Neuronal stem cell (in vitro differentiated cells): ENCODE measurements at regions not wholly inside any gene's neighbourhood (a gene's known extent, or its start where the extent isn't known, plus 50 kb on each side); places are given as distances from the start of the nearest gene placed in this dataset.

Experiments used
- DNase-seq: peaks from one replicate; pipeline ENCODE4 v3.0.0-alpha.2; 2013; ENCODE audit warnings: low spot score
- H2AFZ ChIP-seq: one replicate; pipeline ENCODE4 v1.6.1; 2013; ENCODE audit warnings: mild to moderate bottlenecking, low read length, inconsistent platforms
- H2AK5ac ChIP-seq: 2 replicates; pipeline ENCODE4 v1.6.1; 2013; ENCODE audit warnings: low read depth, mild to moderate bottlenecking, inconsistent platforms, low read length, moderate library complexity, mixed read lengths
- H2BK120ac ChIP-seq: 2 replicates; pipeline ENCODE4 v1.6.1; 2013; ENCODE audit warnings: low read depth, mild to moderate bottlenecking, inconsistent platforms, low read length, moderate library complexity, mixed read lengths
- H2BK12ac ChIP-seq: one replicate; pipeline ENCODE4 v1.6.1; 2013; ENCODE audit warnings: low read length, inconsistent platforms
- H2BK15ac ChIP-seq: 2 replicates; pipeline ENCODE4 v1.6.1; 2013; ENCODE audit warnings: mild to moderate bottlenecking, low read length, inconsistent platforms, mixed read lengths
- H2BK5ac ChIP-seq: one replicate; pipeline ENCODE4 v1.6.1; 2013; ENCODE audit warnings: inconsistent platforms, mild to moderate bottlenecking, low read length, moderate library complexity
- H3K14ac ChIP-seq: one replicate; pipeline ENCODE4 v1.6.1; 2013; ENCODE audit warnings: low read length, inconsistent platforms
- H3K18ac ChIP-seq: 2 replicates; pipeline ENCODE4 v1.6.1; 2013; ENCODE audit warnings: low read length, inconsistent platforms
- H3K23ac ChIP-seq: 2 replicates; pipeline ENCODE4 v1.6.1; 2013; ENCODE audit warnings: low read depth, mild to moderate bottlenecking, mixed read lengths, low read length, inconsistent platforms; ENCODE audit not compliant: poor library complexity
- H3K27ac ChIP-seq: replicated peaks from 3 replicates; pipeline ENCODE4 v1.5.1; 2013; ENCODE audit warnings: low read length, inconsistent platforms
- H3K27me3 ChIP-seq, 3 experiments: 2 replicates each; pipeline ENCODE4 v1.6.1; 2013; ENCODE audit warnings: low read length in 3 of 3, mild to moderate bottlenecking in 2 of 3, inconsistent platforms in 1 of 3, low read depth in 1 of 3, mixed read lengths in 1 of 3, moderate library complexity in 1 of 3; ENCODE audit not compliant: control insufficient read depth in 3 of 3, insufficient read depth in 3 of 3
- H3K36me3 ChIP-seq, 2 donors: replicated peaks in 1 of 2; 2 replicates each; pipeline ENCODE4 v1.6.1; 2013; ENCODE audit warnings: low read length in 2 of 2; ENCODE audit not compliant: control insufficient read depth in 2 of 2, insufficient read depth in 2 of 2
- H3K4ac ChIP-seq: 2 replicates; pipeline ENCODE4 v1.6.1; 2013; ENCODE audit warnings: inconsistent platforms, mild to moderate bottlenecking, low read length, moderate library complexity
- H3K4me1 ChIP-seq, 2 donors: 1 replicate in 1 of 2; 2 replicates in 1 of 2; pipeline ENCODE4 v1.6.1; 2013; ENCODE audit warnings: low read length in 2 of 2, low read depth in 1 of 2; ENCODE audit not compliant: control insufficient read depth in 2 of 2, insufficient read depth in 1 of 2
- H3K4me2 ChIP-seq: one replicate; pipeline ENCODE4 v1.6.1; 2013; ENCODE audit warnings: mild to moderate bottlenecking, low read length, inconsistent platforms; ENCODE audit not compliant: insufficient read depth, poor library complexity, severe bottlenecking
- H3K4me3 ChIP-seq, 2 donors: 2 replicates each; pipeline ENCODE4 v1.5.1; 2013; ENCODE audit warnings: low read length in 2 of 2, mild to moderate bottlenecking in 2 of 2, inconsistent platforms in 1 of 2, moderate library complexity in 1 of 2
- H3K79me1 ChIP-seq: one replicate; pipeline ENCODE4 v1.6.1; 2013; ENCODE audit warnings: low read depth, mild to moderate bottlenecking, inconsistent platforms, low read length, moderate library complexity
- H3K9ac ChIP-seq: one replicate; pipeline ENCODE4 v1.6.1; 2013; ENCODE audit warnings: mild to moderate bottlenecking, low read depth, low read length, inconsistent platforms; ENCODE audit not compliant: poor library complexity
- H3K9me3 ChIP-seq, 2 donors: replicated peaks in 1 of 2; 2 replicates each; pipeline versions ENCODE3 to v1.6.1; 2013; ENCODE audit warnings: low read length in 2 of 2, mild to moderate bottlenecking in 2 of 2, inconsistent platforms in 1 of 2, low read depth in 1 of 2, mixed read lengths in 1 of 2, moderate library complexity in 1 of 2; ENCODE audit not compliant: control insufficient read depth in 2 of 2, insufficient read depth in 1 of 2
- H4K8ac ChIP-seq: one replicate; pipeline ENCODE4 v1.6.1; 2013; ENCODE audit warnings: low read depth, mild to moderate bottlenecking, inconsistent platforms, low read length, moderate library complexity
- H4K91ac ChIP-seq: one replicate; pipeline ENCODE4 v1.6.1; 2013; ENCODE audit warnings: low read length, low read depth, mild to moderate bottlenecking, inconsistent platforms; ENCODE audit not compliant: poor library complexity
- WGBS, 2 donors: extraction: QIAGEN DNeasy Blood & Tissue Kit; methylation state at CpG; one replicate each; pipeline ENCODE4 v1.1.7; 2013; ENCODE audit warnings: missing lambda C conversion rate in 2 of 2, mixed read lengths in 1 of 2; ENCODE audit not compliant: insufficient read length in 2 of 2, insufficient replicate concordance in 1 of 2; ENCODE audit errors: extremely low coverage in 2 of 2; 5-methylcytosine and 5-hydroxymethylcytosine counted together

- H3K36me3 ChIP-seq: no peaks in the 10 kb centered on the region
- DNase-seq: no peak
- H3K79me1 ChIP-seq: no peaks in the 10 kb centered on the region
- H2BK120ac ChIP-seq: no peak overlapping the region
- no peak overlapping the region for H3K4me2 ChIP-seq
- no peaks in the 10 kb centered on the region for H3K27me3 ChIP-seq
- H3K4ac ChIP-seq: no peak overlapping the region
- H2BK15ac ChIP-seq: no peak overlapping the region
- H3K4me3 ChIP-seq: no peak overlapping the region
- H2BK12ac ChIP-seq: no peak overlapping the region
- no peak overlapping the region for H3K14ac ChIP-seq
- H2AFZ ChIP-seq: no peak overlapping the region
- no peak overlapping the region for H3K27ac ChIP-seq
- no CpG with 5 or more reads among the region's 1 CpG for WGBS, 2 donors
- H3K9ac ChIP-seq: no peak overlapping the region
- no peak overlapping the region for H2BK5ac ChIP-seq
- no peak overlapping the region for H3K23ac ChIP-seq
- no peaks in the 10 kb centered on the region for H3K9me3 ChIP-seq
- no peak overlapping the region for H4K91ac ChIP-seq
- H2AK5ac ChIP-seq: no peak overlapping the region
- peaks cover 2 to 9% of the 10 kb centered on the region in 2 donors for H3K4me1 ChIP-seq
- H3K18ac ChIP-seq: no peak overlapping the region
- H4K8ac ChIP-seq: no peak overlapping the region
These were observed 425.4 kb downstream of the ETS1 start for GRCh38 chr11:128161994-128162393.

GRCh38 chr11:128161436-128161835, 425.9 kb downstream of the ETS1 start:
- peaks cover 2 to 13% of the 10 kb centered on the region in 2 donors for H3K4me1 ChIP-seq
- H3K4me2 ChIP-seq: no peak overlapping the region

GRCh38 chr11:128158860-128159259, 428.5 kb downstream of the ETS1 start:
- WGBS, 2 donors: no CpG with 5 or more reads among the region's 4 CpGs
- Histone ChIP-seq H2BK120ac (no peak overlapping the region), H3K14ac (no peak overlapping the region), H4K8ac (no peak overlapping the region), H3K4me3 (no peak overlapping the region), H3K36me3 (no peaks in the 10 kb centered on the region), H2BK15ac (no peak overlapping the region), H4K91ac (no peak overlapping the region), H3K9me3 (no peaks in the 10 kb centered on the region), H3K4me2 (no peak overlapping the region), H3K4me1 (peaks cover 4 to 10% of the 10 kb centered on the region in 2 donors), H2AK5ac (no peak overlapping the region), H3K27ac (no peak overlapping the region), H2AFZ (no peak overlapping the region), H3K18ac (no peak overlapping the region), H2BK5ac (no peak overlapping the region), H3K27me3 (no peaks in the 10 kb centered on the region), H3K9ac (no peak overlapping the region), H3K4ac (no peak overlapping the region), H2BK12ac (no peak overlapping the region), H3K23ac (no peak overlapping the region), H3K79me1 (no peaks in the 10 kb centered on the region)
- no peak for DNase-seq

More at GRCh38 chr11:128161436-128161835, 425.9 kb downstream of the ETS1 start:
- no peak overlapping the region for H2BK5ac ChIP-seq
- H4K8ac ChIP-seq: no peak overlapping the region
- H3K4me3 ChIP-seq: no peak overlapping the region
- no peak overlapping the region for H3K27ac ChIP-seq
- H3K18ac ChIP-seq: no peak overlapping the region
- no peak overlapping the region for H2BK120ac ChIP-seq
- H3K4ac ChIP-seq: no peak overlapping the region
- H3K14ac ChIP-seq: no peak overlapping the region
- no CpG with 5 or more reads among the region's 1 CpG for WGBS, 2 donors
- H2BK12ac ChIP-seq: no peak overlapping the region
- no peak overlapping the region for H2AFZ ChIP-seq
- no peak overlapping the region for H2BK15ac ChIP-seq
- DNase-seq: no peak
- no peak overlapping the region for H2AK5ac ChIP-seq
- no peak overlapping the region for H3K23ac ChIP-seq
- H3K36me3 ChIP-seq: no peaks in the 10 kb centered on the region
- H3K9me3 ChIP-seq: no peaks in the 10 kb centered on the region
- H3K9ac ChIP-seq: no peak overlapping the region
- H4K91ac ChIP-seq: no peak overlapping the region
- no peaks in the 10 kb centered on the region for H3K79me1 ChIP-seq
- H3K27me3 ChIP-seq: no peaks in the 10 kb centered on the region

DNA sequence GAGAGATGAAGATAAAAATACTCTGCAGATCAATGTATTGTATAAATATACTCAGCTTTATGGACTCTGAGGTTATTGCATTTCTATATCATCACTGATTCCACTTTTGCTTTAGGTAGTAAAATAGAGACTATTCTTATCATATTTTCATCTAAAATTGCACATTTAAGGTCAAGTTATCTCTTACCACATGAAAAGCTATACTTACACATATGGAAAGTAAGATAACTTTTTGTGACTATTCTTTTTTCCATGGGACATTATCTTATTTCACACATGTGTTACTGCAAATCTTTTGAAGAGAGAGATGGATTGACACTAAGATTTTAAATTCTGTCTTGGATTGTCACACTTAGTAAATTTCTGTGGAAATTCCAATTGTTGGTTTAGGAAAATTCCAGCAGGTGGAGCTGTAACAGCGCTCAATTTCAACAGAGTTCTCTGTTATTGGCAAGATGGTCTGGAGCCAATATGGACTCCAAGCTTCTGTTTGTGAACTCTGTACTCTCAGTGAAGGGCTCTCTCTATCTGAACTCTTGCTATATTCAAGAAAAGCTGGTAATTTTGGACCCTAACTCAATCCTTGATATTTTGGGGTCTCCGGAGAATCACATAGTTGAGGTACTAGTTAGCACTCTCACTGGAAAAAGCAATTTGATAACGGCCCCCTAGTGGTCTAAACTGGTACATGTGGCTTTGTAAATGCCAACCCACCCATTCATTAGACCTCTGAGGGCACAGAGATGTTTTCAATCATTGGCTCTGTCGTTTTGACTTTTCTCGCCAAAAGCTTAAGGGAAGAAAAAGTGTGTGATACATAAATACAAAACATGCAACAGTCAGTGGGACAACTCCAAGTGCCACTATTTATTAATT, 429.7 kb downstream of the ETS1 start:
- H3K14ac ChIP-seq: no peak overlapping the region
- peak; percentile 70 for DNase-seq
- H2AFZ ChIP-seq: peak overlapping the region; percentile 91
- H3K9ac ChIP-seq: no peak overlapping the region
- no peak overlapping the region for H3K27ac ChIP-seq
- H3K27me3 ChIP-seq: no peaks in the 10 kb centered on the region
- no peak overlapping the region for H3K23ac ChIP-seq
- H3K79me1 ChIP-seq: no peaks in the 10 kb centered on the region
- H3K4me2 ChIP-seq: peak overlapping the region; percentile 22
- no peak overlapping the region for H4K91ac ChIP-seq
- no peaks in the 10 kb centered on the region for H3K36me3 ChIP-seq
- H3K4ac ChIP-seq: no peak overlapping the region
- H2BK120ac ChIP-seq: no peak overlapping the region
- H3K9me3 ChIP-seq: no peaks in the 10 kb centered on the region
- H3K4me1 ChIP-seq: peaks cover 5 to 10% of the 10 kb centered on the region in 2 donors
- WGBS, 2 donors: no CpG with 5 or more reads among the region's 5 CpGs
- H2BK15ac ChIP-seq: no peak overlapping the region
- H3K4me3 ChIP-seq: peak overlapping the region in 1 of 2 donors; percentile 32
- no peak overlapping the region for H2AK5ac ChIP-seq
- H4K8ac ChIP-seq: no peak overlapping the region
- H2BK12ac ChIP-seq: no peak overlapping the region
- H3K18ac ChIP-seq: no peak overlapping the region
- no peak overlapping the region for H2BK5ac ChIP-seq
